Liver (tissue), 8 donors: ENCODE measurements at regions not wholly inside any gene's neighbourhood (a gene's known extent, or its start where the extent isn't known, plus 50 kb on each side); places are given as distances from the start of the nearest gene placed in this dataset.

Source experiments
- DNase-seq: peaks from one replicate; pipeline ENCODE4 v3.0.0-alpha.2; 2017; ENCODE audit warnings: low spot score
- H3K27ac ChIP-seq, 2 donors: one replicate each; pipeline ENCODE4 v1.7.0; 2013; ENCODE audit warnings: inconsistent platforms in 2 of 2, low read length in 2 of 2, control low read depth in 1 of 2, low read depth in 1 of 2, mild to moderate bottlenecking in 1 of 2
- H3K27me3 ChIP-seq, 4 donors: one replicate each; pipeline versions ENCODE4 v1.6.1 to v1.7.0; 2013; ENCODE audit warnings: low read length in 3 of 4, inconsistent platforms in 1 of 4, mild to moderate bottlenecking in 1 of 4, moderate library complexity in 1 of 4; ENCODE audit not compliant: control insufficient read depth in 4 of 4, insufficient read depth in 4 of 4
- H3K36me3 ChIP-seq, 4 donors: one replicate each; pipeline versions ENCODE4 v1.6.1 to v1.7.0; 2013; ENCODE audit warnings: low read length in 3 of 4, mild to moderate bottlenecking in 3 of 4, low read depth in 1 of 4, moderate library complexity in 1 of 4; ENCODE audit not compliant: control insufficient read depth in 4 of 4, insufficient read depth in 3 of 4
- H3K4me1 ChIP-seq, 4 donors: one replicate each; pipeline versions ENCODE4 v1.6.1 to v1.7.0; 2013; ENCODE audit warnings: low read length in 3 of 4, mild to moderate bottlenecking in 3 of 4, moderate library complexity in 1 of 4; ENCODE audit not compliant: control insufficient read depth in 4 of 4, insufficient read depth in 4 of 4
- H3K4me3 ChIP-seq, 3 donors: one replicate each; pipeline versions ENCODE4 v1.6.1 to v1.7.0; 2013; ENCODE audit warnings: low read length in 3 of 3, control low read depth in 1 of 3, low read depth in 1 of 3, mild to moderate bottlenecking in 1 of 3
- H3K9ac ChIP-seq, 2 donors: one replicate each; pipeline ENCODE4 v1.7.0; 2013; ENCODE audit warnings: low read length in 2 of 2, mild to moderate bottlenecking in 2 of 2, moderate library complexity in 2 of 2, control low read depth in 1 of 2, low read depth in 1 of 2
- H3K9me3 ChIP-seq, 4 donors: one replicate each; pipeline versions ENCODE4 v1.6.1 to v1.7.0; 2013; ENCODE audit warnings: low read length in 3 of 4; ENCODE audit not compliant: control insufficient read depth in 4 of 4
- ATF3 ChIP-seq: IDR thresholded peaks from 2 replicates; pipeline ENCODE4 v1.6.1; 2016; ENCODE audit warnings: antibody characterized with exemption
- EGR1 ChIP-seq, 2 donors: IDR thresholded peaks; 2 replicates each; pipeline ENCODE4 v1.6.1; 2016 to 2018; ENCODE audit warnings: antibody characterized with exemption in 2 of 2, low read depth in 2 of 2
- FOXA1 ChIP-seq: IDR thresholded peaks from 2 replicates; pipeline ENCODE4 v1.6.1; 2016; ENCODE audit warnings: antibody characterized with exemption
- FOXA2 ChIP-seq: IDR thresholded peaks from 2 replicates; pipeline ENCODE4 v1.6.1; 2016; ENCODE audit warnings: antibody characterized with exemption
- GABPA ChIP-seq, 2 donors: IDR thresholded peaks in 1 of 2; conservative IDR thresholded peaks in 1 of 2; 2 replicates each; pipeline ENCODE4 v1.6.1; 2016; ENCODE audit warnings: antibody characterized with exemption in 2 of 2, mild to moderate bottlenecking in 1 of 2, moderate library complexity in 1 of 2
- HNF4A ChIP-seq, 2 donors: conservative IDR thresholded peaks; 2 replicates each; pipeline ENCODE4 v1.6.1; 2016; ENCODE audit warnings: antibody characterized with exemption in 2 of 2, mild to moderate bottlenecking in 2 of 2
- HNF4G ChIP-seq: IDR thresholded peaks from 2 replicates; pipeline ENCODE4 v1.6.1; 2016; ENCODE audit warnings: antibody characterized with exemption
- JUND ChIP-seq, 2 donors: IDR thresholded peaks; 2 replicates each; pipeline ENCODE4 v1.6.1; 2016; ENCODE audit warnings: antibody characterized with exemption in 2 of 2
- MAX ChIP-seq: IDR thresholded peaks from 2 replicates; pipeline ENCODE4 v1.6.1; 2016; ENCODE audit warnings: antibody characterized with exemption
- NR2F2 ChIP-seq: IDR thresholded peaks from 2 replicates; pipeline ENCODE4 v1.6.1; 2016; ENCODE audit warnings: antibody characterized with exemption
- REST ChIP-seq: IDR thresholded peaks from 2 replicates; pipeline ENCODE4 v1.6.1; 2016; ENCODE audit warnings: antibody characterized with exemption, mild to moderate bottlenecking
- RXRA ChIP-seq, 2 donors: IDR thresholded peaks; 2 replicates each; pipeline ENCODE4 v1.6.1; 2017 to 2018; ENCODE audit warnings: antibody characterized with exemption in 2 of 2, mild to moderate bottlenecking in 1 of 2
- SP1 ChIP-seq: IDR thresholded peaks from 2 replicates; pipeline ENCODE4 v1.6.1; 2018; ENCODE audit warnings: antibody characterized with exemption, mild to moderate bottlenecking
- TAF1 ChIP-seq: conservative IDR thresholded peaks from 2 replicates; pipeline ENCODE4 v1.6.1; 2016; ENCODE audit warnings: antibody characterized with exemption, mild to moderate bottlenecking
- YY1 ChIP-seq: IDR thresholded peaks from 2 replicates; pipeline ENCODE4 v1.6.1; 2016; ENCODE audit warnings: antibody characterized with exemption, mild to moderate bottlenecking
- ZBTB33 ChIP-seq: IDR thresholded peaks from 2 replicates; pipeline ENCODE4 v1.6.1; 2016; ENCODE audit warnings: antibody characterized with exemption
- WGBS: extraction: QIAGEN DNeasy Blood & Tissue Kit; methylation state at CpG from one replicate; pipeline ENCODE4 v1.1.7; 2013; 5-methylcytosine and 5-hydroxymethylcytosine counted together
- TF ChIP-seq, protein P1 (sequence below): fragments of 150-350 bp; IDR thresholded peaks from 2 replicates; pipeline ENCODE4 v1.5.1; 2017; ENCODE audit warnings: improper control_type of control experiment, low read depth, low read length; ENCODE audit not compliant: missing input control
- donor health status: healthy.
- donor health status: healthy.
- donor health status: healthy.
- donor health status: healthy.
- donor health status: healthy.

- TF ChIP-seq YY1 (no peak), ATF3 (no peak), FOXA2 (no peak), MAX (no peak), NR2F2 (no peak), HNF4G (no peak), ZBTB33 (no peak), EGR1 (IDR thresholded peaks at IDR 0.05; ENCODE audit: low read depth in 2 of 2) (no peak), GABPA (IDR thresholded peaks at IDR 0.05 in 1 of 2, conservative IDR thresholded peaks at IDR 0.05 in 1 of 2) (no peak), HNF4A (conservative IDR thresholded peaks at IDR 0.05) (no peak), REST (no peak)
- Histone ChIP-seq H3K9me3 (no peaks in the 10 kb centered on the region), H3K36me3 (no peaks in the 10 kb centered on the region), H3K27ac (no peak overlapping the region), H3K4me1 (no peaks in the 10 kb centered on the region), H3K4me3 (no peak overlapping the region), H3K9ac (no peak overlapping the region), H3K27me3 (no peaks in the 10 kb centered on the region)
- no peak for DNase-seq
- 30% methylated on average over 1 of the region's 1 CpG for WGBS
Measured at GRCh38 chr12:86496595-86496994, 240.4 kb upstream of the MGAT4C start.

DNA sequence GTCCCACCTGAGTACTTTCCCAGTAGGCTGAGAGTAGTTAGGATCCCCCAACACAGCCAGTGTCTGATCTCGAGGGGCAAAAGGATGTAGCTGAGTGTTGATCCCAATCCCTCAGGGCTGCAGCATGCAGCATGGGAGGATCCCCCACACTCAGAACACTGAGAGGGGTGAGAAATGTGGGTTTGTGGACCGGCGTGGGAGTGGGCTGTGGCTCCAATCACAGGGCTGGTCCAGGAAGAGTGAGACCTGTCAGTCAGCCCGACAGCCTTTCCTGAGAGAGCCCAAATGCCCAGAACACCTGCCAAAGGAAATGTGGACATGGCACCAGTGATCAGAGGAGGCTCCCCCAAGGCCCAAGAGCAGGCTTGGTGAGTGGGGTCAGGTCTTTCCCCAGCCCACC is 228.3 kb upstream of the MGAT4C start:
- DNase-seq = no peak
- Histone ChIP-seq H3K27me3 (peaks cover 0 to 6% (median 0%) of the 10 kb centered on the region in 4 donors), H3K27ac (no peak overlapping the region), H3K4me3 (no peak overlapping the region), H3K36me3 (no peaks in the 10 kb centered on the region), H3K9ac (no peak overlapping the region), H3K9me3 (no peaks in the 10 kb centered on the region), H3K4me1 (no peaks in the 10 kb centered on the region)
- WGBS = 74% methylated on average over 4 of the region's 4 CpGs
- TF ChIP-seq YY1 = no peak
- TF ChIP-seq FOXA2 = no peak
- TF ChIP-seq ZBTB33 = no peak
- TF ChIP-seq, protein P1, sequence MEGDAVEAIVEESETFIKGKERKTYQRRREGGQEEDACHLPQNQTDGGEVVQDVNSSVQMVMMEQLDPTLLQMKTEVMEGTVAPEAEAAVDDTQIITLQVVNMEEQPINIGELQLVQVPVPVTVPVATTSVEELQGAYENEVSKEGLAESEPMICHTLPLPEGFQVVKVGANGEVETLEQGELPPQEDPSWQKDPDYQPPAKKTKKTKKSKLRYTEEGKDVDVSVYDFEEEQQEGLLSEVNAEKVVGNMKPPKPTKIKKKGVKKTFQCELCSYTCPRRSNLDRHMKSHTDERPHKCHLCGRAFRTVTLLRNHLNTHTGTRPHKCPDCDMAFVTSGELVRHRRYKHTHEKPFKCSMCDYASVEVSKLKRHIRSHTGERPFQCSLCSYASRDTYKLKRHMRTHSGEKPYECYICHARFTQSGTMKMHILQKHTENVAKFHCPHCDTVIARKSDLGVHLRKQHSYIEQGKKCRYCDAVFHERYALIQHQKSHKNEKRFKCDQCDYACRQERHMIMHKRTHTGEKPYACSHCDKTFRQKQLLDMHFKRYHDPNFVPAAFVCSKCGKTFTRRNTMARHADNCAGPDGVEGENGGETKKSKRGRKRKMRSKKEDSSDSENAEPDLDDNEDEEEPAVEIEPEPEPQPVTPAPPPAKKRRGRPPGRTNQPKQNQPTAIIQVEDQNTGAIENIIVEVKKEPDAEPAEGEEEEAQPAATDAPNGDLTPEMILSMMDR = no peak
- TF ChIP-seq GABPA (IDR thresholded peaks at IDR 0.05 in 1 of 2, conservative IDR thresholded peaks at IDR 0.05 in 1 of 2) = no peak
- TF ChIP-seq ATF3 = no peak
- no peak for TF ChIP-seq MAX
- no peak for TF ChIP-seq JUND (IDR thresholded peaks at IDR 0.05)
- TF ChIP-seq RXRA (IDR thresholded peaks at IDR 0.05) = no peak
- TF ChIP-seq FOXA1 = no peak
- no peak for TF ChIP-seq HNF4A (conservative IDR thresholded peaks at IDR 0.05)
- TF ChIP-seq TAF1 = no peak
- no peak for TF ChIP-seq SP1
- no peak for TF ChIP-seq REST
